ENCODE measurements at regions not wholly inside any gene's neighbourhood (a gene's known extent, or its start where the extent isn't known, plus 50 kb on each side); places are given as distances from the start of the nearest gene placed in this dataset.

DNA sequence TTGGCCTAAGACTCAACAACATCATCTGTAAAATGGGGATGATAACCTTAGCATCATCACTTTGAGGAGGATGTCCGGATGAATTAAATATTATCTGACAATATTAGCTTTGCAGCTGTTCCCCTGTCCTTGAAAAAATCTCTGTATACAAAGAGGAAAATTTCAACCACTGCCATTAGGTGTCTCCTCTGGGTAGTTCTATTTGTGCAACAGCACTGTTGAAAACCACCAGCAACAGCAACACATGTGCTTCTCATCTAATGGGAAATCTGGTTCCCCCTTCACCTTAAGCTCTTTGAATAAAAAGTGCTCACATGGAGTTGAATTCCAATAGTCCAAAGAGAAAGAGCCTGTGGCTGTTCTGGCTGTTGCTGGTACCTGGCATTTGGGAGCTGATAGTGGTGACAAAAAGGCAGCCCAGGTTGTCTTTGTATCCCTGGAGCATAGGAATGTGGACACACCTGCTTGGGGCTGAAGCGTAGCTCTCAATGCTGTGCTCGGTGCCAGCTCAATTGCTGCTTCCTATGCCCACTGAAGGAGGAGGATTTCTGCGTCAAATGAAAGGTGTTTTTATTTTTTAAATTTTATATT is 322.1 kb upstream of the MSX2 start:
- TF ChIP-seq, protein P1, sequence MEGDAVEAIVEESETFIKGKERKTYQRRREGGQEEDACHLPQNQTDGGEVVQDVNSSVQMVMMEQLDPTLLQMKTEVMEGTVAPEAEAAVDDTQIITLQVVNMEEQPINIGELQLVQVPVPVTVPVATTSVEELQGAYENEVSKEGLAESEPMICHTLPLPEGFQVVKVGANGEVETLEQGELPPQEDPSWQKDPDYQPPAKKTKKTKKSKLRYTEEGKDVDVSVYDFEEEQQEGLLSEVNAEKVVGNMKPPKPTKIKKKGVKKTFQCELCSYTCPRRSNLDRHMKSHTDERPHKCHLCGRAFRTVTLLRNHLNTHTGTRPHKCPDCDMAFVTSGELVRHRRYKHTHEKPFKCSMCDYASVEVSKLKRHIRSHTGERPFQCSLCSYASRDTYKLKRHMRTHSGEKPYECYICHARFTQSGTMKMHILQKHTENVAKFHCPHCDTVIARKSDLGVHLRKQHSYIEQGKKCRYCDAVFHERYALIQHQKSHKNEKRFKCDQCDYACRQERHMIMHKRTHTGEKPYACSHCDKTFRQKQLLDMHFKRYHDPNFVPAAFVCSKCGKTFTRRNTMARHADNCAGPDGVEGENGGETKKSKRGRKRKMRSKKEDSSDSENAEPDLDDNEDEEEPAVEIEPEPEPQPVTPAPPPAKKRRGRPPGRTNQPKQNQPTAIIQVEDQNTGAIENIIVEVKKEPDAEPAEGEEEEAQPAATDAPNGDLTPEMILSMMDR (conservative IDR thresholded peaks at IDR 0.05; ENCODE audit: low read length), result no peak
- TF ChIP-seq EZH2phosphoT487 (IDR thresholded peaks at IDR 0.05; ENCODE audit: borderline replicate concordance), result no peak

Measured in Loucy (cell line).